NB4 (cell line): ENCODE measurements at regions not wholly inside any gene's neighbourhood (a gene's known extent, or its start where the extent isn't known, plus 50 kb on each side); places are given as distances from the start of the nearest gene placed in this dataset.

Source experiments
- CTCF ChIP-seq: IDR thresholded peaks from one replicate; pipeline ENCODE4 v1.5.1; 2012; ENCODE audit warnings: low read depth, low read length
- POLR2A ChIP-seq: IDR thresholded peaks from 2 replicates; pipeline ENCODE4 v1.6.1; 2011; ENCODE audit warnings: mild to moderate bottlenecking; ENCODE audit not compliant: insufficient read length; ENCODE audit errors: extremely low read depth
- TF ChIP-seq, protein P1 (sequence below): IDR thresholded peaks from 2 replicates; pipeline ENCODE4 v1.6.1; 2011; ENCODE audit warnings: low read depth, low read length

DNA sequence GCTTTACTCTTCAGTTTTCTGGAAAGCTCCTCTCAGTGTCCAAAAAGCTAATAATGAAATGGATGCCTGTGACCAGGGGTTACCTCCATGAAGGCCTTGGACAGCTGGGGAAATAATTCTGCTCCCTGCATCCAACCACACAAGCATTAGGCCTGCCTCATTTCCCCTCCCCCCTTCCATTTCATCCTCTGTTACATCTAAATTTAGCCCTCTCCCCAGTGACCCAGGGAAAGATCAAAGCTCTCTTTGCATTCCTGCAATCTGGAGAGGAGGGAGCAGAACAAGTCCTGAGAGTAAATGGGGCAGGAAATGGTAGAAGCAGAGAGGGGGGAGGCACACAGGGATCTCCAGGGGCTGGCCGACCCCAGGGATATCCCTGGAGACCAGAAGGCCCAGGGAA lies 452.7 kb downstream of the TSHZ3 start:
- no peak for TF ChIP-seq POLR2A
- no peak for TF ChIP-seq CTCF
- TF ChIP-seq, protein P1, sequence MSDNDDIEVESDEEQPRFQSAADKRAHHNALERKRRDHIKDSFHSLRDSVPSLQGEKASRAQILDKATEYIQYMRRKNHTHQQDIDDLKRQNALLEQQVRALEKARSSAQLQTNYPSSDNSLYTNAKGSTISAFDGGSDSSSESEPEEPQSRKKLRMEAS: no peak
